Stimulated activated CD8-positive, alpha-beta memory T cell treated with anti-CD3 and anti-CD28 coated beads, Interleukin-12 subunit alpha, Interleukin-12 subunit beta, amount 100 ng/mL, for 4 hours (primary cell): ENCODE measurements at regions not wholly inside any gene's neighbourhood (a gene's known extent, or its start where the extent isn't known, plus 50 kb on each side); places are given as distances from the start of the nearest gene placed in this dataset.
A peak's percentile ranks its signal among the peaks of the same experiment; 100 is the strongest.

ENCODE experiments used
- DNase-seq: peaks from one replicate; pipeline ENCODE4 v3.0.0-alpha.2; 2020; ENCODE audit warnings: low read depth

DNA sequence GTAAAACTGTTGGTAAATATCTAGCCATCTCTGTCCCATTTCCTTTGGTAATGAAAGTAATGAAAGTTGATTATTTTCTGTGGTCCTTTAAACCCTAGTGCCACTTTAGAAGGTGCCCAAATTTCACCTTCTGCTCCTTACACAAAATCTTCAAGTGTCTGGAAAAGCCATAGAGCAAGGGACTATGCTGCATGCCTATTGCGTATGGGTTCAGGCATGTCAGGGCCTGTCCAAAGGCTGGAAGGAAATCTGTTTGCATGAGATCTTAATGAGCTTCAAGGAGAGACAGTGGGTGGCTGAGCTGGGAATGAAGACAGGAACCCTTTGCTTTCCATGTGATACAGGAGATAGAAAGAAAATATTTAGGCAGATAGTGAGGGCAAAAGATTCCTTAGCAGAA is 66.6 kb upstream of the CCN6 start:
- DNase-seq, result no peak

DNA sequence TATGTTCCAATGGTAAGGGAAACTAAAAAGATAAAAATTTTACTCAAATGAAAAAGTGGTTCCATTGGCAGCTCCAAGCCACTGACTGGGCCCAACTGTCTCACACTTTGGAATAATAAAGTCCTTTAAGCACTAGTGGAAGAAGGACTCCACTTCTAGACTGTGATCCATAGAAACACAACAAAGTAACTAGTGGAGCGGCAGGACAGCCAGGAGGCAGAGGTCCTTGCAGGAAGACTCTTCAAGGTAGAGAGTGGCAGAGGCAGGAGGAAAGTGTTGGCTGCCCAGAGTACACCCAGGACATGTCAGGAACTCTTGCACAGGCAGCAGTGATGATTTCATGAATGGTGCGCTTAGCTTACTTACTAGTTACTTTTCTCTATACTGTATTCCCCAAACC is 65.0 kb upstream of the CCN6 start:
- no peak for DNase-seq

DNA sequence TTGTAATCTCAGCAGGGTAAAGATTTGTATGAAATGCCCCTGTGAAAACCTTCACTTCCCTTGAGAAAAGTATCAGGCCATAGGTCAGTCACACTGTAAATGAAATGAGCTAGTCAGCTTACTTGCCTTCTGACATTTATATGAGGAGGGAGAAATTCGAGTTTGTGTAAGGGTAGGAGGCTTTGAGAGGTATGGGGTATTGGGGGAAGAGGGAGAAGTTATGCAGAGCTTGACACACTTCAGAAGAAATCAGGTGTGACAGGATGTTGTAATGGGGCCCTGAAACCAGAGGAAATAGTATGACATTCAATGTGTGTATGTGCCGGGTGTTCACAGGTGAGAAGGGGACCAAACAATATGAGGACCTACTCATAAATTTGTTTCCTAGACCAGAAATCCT is 64.2 kb upstream of the CCN6 start:
- no peak for DNase-seq

GRCh38 chr6:111990214-111990613 is 63.7 kb upstream of the CCN6 start:
- no peak for DNase-seq

DNA sequence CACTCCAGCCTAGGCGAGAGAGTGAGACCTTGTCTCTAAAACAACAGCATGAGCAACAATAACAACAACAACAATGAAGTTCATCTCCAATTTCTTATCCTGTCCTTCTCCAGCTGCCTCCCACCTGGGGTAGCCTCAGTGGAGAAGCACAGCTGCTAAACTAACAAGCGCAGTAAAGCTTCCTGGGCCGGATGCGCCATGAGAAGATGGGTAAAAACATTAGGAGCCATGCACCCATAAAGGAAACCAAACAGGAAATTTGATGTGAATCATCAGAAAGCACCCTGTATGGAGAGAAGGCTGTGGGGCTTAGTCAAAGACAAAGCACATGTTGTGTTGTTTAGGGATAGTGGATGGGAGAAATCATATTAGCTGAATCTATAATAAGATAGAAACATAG is 61.1 kb upstream of the CCN6 start:
- peak; percentile 20 for DNase-seq

DNA sequence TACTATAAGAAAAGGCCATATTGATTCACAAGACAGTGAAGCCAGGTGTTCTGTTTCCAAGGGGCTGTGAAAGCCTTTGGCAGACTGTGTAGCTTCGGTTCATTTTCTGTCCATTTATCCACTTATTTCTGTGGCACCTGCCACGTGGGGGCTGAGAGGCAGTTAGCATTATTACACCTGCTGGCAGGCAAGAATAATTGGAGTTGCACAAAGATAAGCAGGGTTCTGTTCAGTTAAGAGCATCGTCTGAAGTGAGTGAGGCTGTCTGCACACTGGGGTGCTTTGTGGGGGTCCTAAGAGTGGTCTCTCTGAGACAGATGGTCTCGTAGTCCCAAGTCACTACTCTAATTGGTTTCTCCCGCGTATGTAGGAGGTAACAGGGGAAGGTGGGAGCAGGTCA is 60.6 kb upstream of the CCN6 start:
- DNase-seq, result no peak

DNA sequence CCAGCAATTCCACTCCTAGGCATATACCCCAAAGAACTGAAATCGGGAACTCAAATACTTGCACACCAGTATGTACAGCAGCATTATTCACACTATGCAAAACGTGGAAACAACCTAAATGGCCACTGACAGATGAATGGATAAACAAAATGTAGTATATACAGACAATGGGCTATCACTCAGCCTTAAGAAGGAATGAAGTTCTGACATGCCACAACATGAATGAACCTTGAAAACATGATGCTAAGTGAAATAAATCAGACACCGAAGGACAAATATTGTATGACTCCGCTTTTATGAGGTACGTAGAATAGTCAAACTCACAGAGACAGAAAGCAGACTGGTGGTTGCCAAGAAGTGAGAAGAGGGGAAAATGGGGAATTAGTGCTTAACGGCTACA is 59.1 kb upstream of the CCN6 start:
- no peak for DNase-seq

DNA sequence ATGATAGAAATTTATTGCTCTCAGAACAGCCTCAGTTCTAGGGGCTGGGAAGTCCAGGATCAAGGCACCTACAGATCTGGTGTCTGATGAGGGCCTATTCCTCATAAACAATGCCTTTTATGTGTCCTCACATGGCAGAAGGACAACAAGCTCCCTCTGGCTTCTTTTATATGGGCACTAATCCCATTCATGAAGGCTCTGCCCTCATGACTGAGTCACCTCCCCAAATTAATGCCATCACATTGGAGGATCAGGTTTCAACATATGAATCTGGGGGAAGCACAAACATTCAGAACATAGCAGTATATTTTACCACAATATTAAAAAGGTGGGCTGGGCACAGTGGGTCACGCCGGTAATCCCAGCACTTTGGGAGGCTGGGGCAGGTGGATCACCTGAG is 58.5 kb upstream of the CCN6 start:
- no peak for DNase-seq

DNA sequence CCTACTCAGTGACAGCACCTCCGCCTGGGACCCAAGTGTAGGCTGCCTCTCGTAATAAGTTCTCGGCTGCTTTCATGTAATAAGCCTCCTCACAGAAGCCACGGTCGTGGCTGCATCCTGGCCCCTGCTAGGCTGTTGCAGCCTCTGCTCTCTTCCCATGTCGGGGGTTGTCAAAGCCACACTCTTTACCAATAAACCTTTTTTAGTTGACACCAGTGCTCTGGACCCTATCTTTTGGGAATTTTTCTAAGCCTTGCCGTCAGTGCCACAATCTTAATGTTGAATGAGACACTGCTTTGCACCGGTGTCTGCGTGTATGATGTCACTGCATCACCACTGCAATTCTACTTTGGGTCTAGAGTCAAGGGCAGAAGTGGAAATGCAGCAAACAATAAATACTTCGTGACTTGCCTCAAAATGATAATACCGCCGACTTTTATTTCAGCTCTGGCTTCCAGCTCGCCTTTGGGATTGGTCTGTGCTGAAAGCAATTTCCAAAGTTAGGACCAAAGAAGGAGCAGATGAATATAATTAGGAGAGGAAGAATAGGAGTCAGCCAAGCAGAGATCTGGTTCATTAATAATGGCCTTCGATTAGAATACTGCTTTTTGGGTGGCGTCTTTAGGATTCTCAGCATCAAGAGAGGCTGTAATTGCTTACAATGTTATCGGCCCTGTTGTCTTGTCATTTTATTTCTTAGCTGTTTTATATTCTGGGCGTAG is 57.6 kb upstream of the CCN6 start:
- no peak for DNase-seq

DNA sequence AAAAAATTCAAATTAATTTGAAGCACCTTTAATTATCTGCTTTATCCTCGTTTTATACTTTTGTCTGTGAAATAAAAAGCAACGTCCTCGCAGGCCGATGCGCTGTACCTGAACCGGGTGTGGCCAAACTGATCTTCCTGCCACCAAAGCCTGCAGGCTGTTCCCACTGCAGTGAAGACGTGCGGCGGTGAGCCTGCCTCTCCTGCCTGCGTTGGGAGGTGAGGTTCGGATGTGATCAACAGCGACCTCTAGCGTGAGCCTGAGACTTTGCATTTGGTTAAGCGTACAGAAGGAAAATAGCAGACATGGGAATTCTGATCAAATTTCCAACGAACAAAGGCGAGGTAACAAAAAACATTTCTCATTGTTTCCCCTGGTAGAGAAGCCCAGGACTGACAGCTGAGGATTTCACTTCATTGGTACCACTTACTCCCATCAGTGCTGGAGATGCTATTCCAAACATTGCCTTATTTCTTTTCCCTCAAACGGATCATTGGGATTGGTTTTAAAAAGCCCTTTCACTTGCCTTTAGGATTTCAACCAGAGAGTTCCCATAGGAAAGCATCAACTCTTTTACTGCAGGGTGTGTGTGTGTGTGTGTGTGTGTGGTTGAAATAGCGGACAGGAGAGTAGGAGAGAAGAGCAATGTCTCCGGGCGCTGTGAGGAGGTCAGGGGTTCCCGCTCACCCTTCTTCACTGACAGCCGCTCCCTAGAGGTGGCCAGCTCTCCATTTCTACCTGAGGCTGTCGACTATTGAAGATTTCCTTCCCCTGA is 56.6 kb upstream of the CCN6 start:
- peak; percentile 54 for DNase-seq

DNA sequence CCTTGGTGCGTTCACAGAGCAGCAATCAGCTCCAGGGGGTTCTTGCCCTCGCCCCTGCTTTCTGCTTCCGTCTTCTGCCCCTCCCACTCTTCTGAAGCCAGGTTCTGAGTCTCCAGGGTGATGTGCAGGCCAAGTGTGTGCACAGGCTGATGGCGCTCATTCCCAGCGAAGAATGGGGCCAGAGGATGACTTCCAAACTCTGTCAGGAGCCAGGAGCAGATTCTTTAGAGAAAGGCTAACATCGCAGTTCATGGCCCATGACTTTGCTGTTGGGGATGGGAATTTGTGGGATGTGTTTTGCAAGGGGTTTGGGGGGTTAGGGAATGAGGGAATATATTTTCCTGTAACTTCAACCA is 56.1 kb upstream of the CCN6 start:
- no peak for DNase-seq

GRCh38 chr6:112002307-112002706 is 51.6 kb upstream of the CCN6 start:
- no peak for DNase-seq
